WTC11 (cell line): ENCODE measurements at regions not wholly inside any gene's neighbourhood (a gene's known extent, or its start where the extent isn't known, plus 50 kb on each side); places are given as distances from the start of the nearest gene placed in this dataset.

ENCODE experiments used
- ATAC-seq: fragments of 200-7000 bp; cut with Tn5 transposase; 2 replicates; pipeline ENCODE4 v1.10.0; 2021; ENCODE audit warnings: mild to moderate bottlenecking, moderate library complexity
- CTCF ChIA-PET: fragments of 300-600 bp; sonication (Branson Sonifier 250); formaldehyde crosslinking; loops from one replicate; lab custom pipeline; 2021; ENCODE audit warnings: antibody characterized with exemption; lab: Charles Lee
- POLR2A ChIA-PET: fragments of 350-600 bp; sonication (Branson Sonifier 250); formaldehyde crosslinking; loops from one replicate; lab custom pipeline; 2021; ENCODE audit warnings: antibody characterized with exemption; lab: Charles Lee
- DNase-seq: peaks from one replicate; pipeline ENCODE4 v3.0.0; 2021; ENCODE audit warnings: low spot score
- H3K27ac Mint-ChIP-seq: 2 replicates; pipeline ENCODE4 v1.8.0; 2021; ENCODE audit warnings: mixed read lengths
- H3K27me3 Mint-ChIP-seq: 2 replicates; pipeline ENCODE4 v1.8.0; 2021; ENCODE audit warnings: low read depth, mild to moderate bottlenecking, moderate library complexity, mixed read lengths
- H3K36me3 Mint-ChIP-seq: 2 replicates; pipeline ENCODE4 v1.8.0; 2021; ENCODE audit warnings: mixed read lengths
- H3K4me1 Mint-ChIP-seq: 2 replicates; pipeline ENCODE4 v1.8.0; 2022; ENCODE audit warnings: mixed read lengths
- H3K4me3 Mint-ChIP-seq: 2 replicates; pipeline ENCODE4 v1.8.0; 2021; ENCODE audit warnings: mild to moderate bottlenecking, moderate library complexity, mixed read lengths
- H3K9me3 Mint-ChIP-seq: 2 replicates; pipeline ENCODE4 v1.8.0; 2021; ENCODE audit warnings: mixed read lengths
- AFF4 ChIP-seq: sonication (generic); formaldehyde crosslinking; IDR thresholded peaks from 2 replicates; pipeline ENCODE4 v1.8.1; 2023; ENCODE audit warnings: mild to moderate bottlenecking, missing genetic modification reagents, borderline replicate concordance
- E2F1 ChIP-seq: sonication (generic); formaldehyde crosslinking; IDR thresholded peaks from 2 replicates; pipeline ENCODE4 v1.8.0; 2022; ENCODE audit warnings: mild to moderate bottlenecking, missing genetic modification reagents
- E2F4 ChIP-seq: sonication (generic); formaldehyde crosslinking; IDR thresholded peaks from 2 replicates; pipeline ENCODE4 v1.8.1; 2022; ENCODE audit warnings: low read depth, mild to moderate bottlenecking, moderate library complexity, missing genetic modification reagents, borderline replicate concordance
- ELF4 ChIP-seq: sonication (generic); formaldehyde crosslinking; IDR thresholded peaks from 2 replicates; pipeline ENCODE4 v1.8.1; 2022; ENCODE audit warnings: low read depth, mild to moderate bottlenecking, moderate library complexity, missing genetic modification reagents
- ESRRA ChIP-seq: sonication (generic); formaldehyde crosslinking; IDR thresholded peaks from 2 replicates; pipeline ENCODE4 v1.8.1; 2022; ENCODE audit warnings: mild to moderate bottlenecking, missing genetic modification reagents, borderline replicate concordance
- FOXK1 ChIP-seq: sonication (generic); formaldehyde crosslinking; IDR thresholded peaks from 2 replicates; pipeline ENCODE4 v1.8.0; 2022; ENCODE audit warnings: mild to moderate bottlenecking, moderate library complexity, missing genetic modification reagents
- GRHL2 ChIP-seq: fragments of 250-450 bp; sonication (Bioruptor Pico); IDR thresholded peaks from 2 replicates; pipeline ENCODE4 v1.8.0; 2022; ENCODE audit warnings: mild to moderate bottlenecking, moderate library complexity; ENCODE audit not compliant: insufficient replicate concordance, severe bottlenecking
- HMGA2 ChIP-seq: fragments of 250-450 bp; sonication (Bioruptor Pico); IDR thresholded peaks from 2 replicates; pipeline ENCODE4 v1.4.0; 2021; ENCODE audit warnings: mild to moderate bottlenecking, moderate library complexity
- JAZF1 ChIP-seq: fragments of 250-450 bp; sonication (Bioruptor Pico); IDR thresholded peaks from 2 replicates; pipeline ENCODE4 v1.9.0; 2021; ENCODE audit warnings: moderate library complexity, mild to moderate bottlenecking, inconsistent platforms
- KAT7 ChIP-seq: sonication (generic); formaldehyde crosslinking; IDR thresholded peaks from 2 replicates; pipeline ENCODE4 v1.8.1; 2023; ENCODE audit warnings: missing genetic modification reagents, mild to moderate bottlenecking, borderline replicate concordance
- SOX15 ChIP-seq: fragments of 250-450 bp; sonication (Bioruptor Pico); IDR thresholded peaks from 2 replicates; pipeline ENCODE4 v1.9.0; 2021; ENCODE audit warnings: mild to moderate bottlenecking
- STAT6 ChIP-seq: sonication (generic); formaldehyde crosslinking; conservative IDR thresholded peaks from 2 replicates; pipeline ENCODE4 v1.8.1; 2023; ENCODE audit warnings: mild to moderate bottlenecking, low read depth, missing genetic modification reagents, moderate library complexity
- TEAD1 ChIP-seq: sonication (generic); formaldehyde crosslinking; IDR thresholded peaks from 2 replicates; pipeline ENCODE4 v1.8.0; 2022; ENCODE audit warnings: mild to moderate bottlenecking, missing genetic modification reagents
- ZNF263 ChIP-seq: sonication (generic); formaldehyde crosslinking; IDR thresholded peaks from 2 replicates; pipeline ENCODE4 v1.8.1; 2022; ENCODE audit warnings: low read depth, mild to moderate bottlenecking, moderate library complexity, missing genetic modification reagents
- ZNF281 ChIP-seq: sonication (generic); formaldehyde crosslinking; IDR thresholded peaks from 2 replicates; pipeline ENCODE4 v1.8.0; 2023; ENCODE audit warnings: mild to moderate bottlenecking, missing genetic modification reagents
- ZNF396 ChIP-seq: fragments of 250-450 bp; sonication (Bioruptor Pico); IDR thresholded peaks from 2 replicates; pipeline ENCODE4 v1.8.0; 2021; ENCODE audit warnings: mild to moderate bottlenecking, moderate library complexity, borderline replicate concordance
- ZNF423 ChIP-seq: fragments of 250-450 bp; sonication (Bioruptor Pico); IDR thresholded peaks from 2 replicates; pipeline ENCODE4 v2.1.2; 2022; ENCODE audit warnings: mild to moderate bottlenecking, moderate library complexity
- ZNF425 ChIP-seq: fragments of 250-450 bp; sonication (Bioruptor Pico); conservative IDR thresholded peaks from 2 replicates; pipeline ENCODE4 v1.9.0; 2021; ENCODE audit warnings: mild to moderate bottlenecking

DNA sequence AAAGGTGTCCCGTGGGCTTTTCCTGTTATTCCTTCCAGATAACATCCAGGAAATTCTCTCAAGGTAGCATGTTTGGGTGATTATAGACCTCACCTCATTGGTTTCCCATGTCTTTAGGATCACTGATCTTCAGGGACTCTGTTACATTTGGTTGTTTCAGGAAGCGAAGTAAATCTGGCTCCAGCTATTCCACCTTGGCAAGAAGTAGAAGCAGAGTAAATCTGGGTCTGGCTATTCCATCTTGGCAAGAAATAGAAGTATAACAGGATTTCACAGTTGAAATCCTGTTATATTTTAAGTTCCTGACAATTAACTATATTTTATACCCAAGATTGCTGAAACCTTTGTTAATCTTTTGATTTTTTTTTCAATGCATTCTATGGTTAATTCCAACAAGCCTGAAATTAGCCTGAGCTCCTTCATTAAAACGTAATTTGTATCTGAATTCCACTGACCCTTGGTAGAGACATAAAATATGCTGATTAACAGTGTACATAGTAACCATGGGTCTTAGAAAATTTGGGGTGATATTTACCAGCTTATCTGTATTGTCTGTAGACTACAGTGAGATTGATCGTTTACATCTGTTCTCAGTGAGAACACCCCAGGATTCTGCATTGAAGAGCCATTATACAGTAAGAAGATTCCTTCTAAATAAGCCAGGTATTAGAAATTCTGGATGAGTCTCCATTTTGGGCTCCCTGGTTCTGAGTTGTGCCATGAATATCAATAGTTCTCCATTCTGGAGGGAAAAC, 267.6 kb upstream of the SLITRK6 start (continued):
- TF ChIP-seq ZNF396 (CRISPR knock-in tag) = no peak
- no peak for TF ChIP-seq ZNF281
- no peak for TF ChIP-seq FOXK1 (CRISPR knock-in tag)
- no peak for TF ChIP-seq E2F4 (CRISPR knock-in tag)

- CTCF ChIA-PET = no interaction called here
- H3K36me3 Mint-ChIP-seq = peaks cover 5% of the 10 kb centered on the region
- no peak overlapping the region for H3K27ac Mint-ChIP-seq
- no peak for DNase-seq
- POLR2A ChIA-PET = no interaction called here
- no peak for ATAC-seq
- no peak for TF ChIP-seq GRHL2 (CRISPR knock-in tag)
- no peak for TF ChIP-seq STAT6 (CRISPR knock-in tag)
- no peak for TF ChIP-seq ZNF263 (CRISPR knock-in tag)
- TF ChIP-seq HMGA2 (CRISPR knock-in tag) = no peak
- TF ChIP-seq TEAD1 (CRISPR knock-in tag) = no peak
- no peak for TF ChIP-seq FOXK1 (CRISPR knock-in tag)
- no peak for TF ChIP-seq ZNF425 (CRISPR knock-in tag)
- TF ChIP-seq E2F1 (CRISPR knock-in tag) = no peak
- TF ChIP-seq ELF4 (CRISPR knock-in tag) = no peak
- TF ChIP-seq AFF4 = no peak
- no peak for TF ChIP-seq JAZF1 (CRISPR knock-in tag)
- no peak for TF ChIP-seq KAT7 (CRISPR knock-in tag)
- TF ChIP-seq ZNF423 (CRISPR knock-in tag) = no peak
- TF ChIP-seq ESRRA = no peak
- TF ChIP-seq SOX15 (CRISPR knock-in tag) = no peak
- no peak overlapping the region for H3K4me3 Mint-ChIP-seq
- peaks cover 13% of the 10 kb centered on the region for H3K9me3 Mint-ChIP-seq
- no peaks in the 10 kb centered on the region for H3K27me3 Mint-ChIP-seq
- H3K4me1 Mint-ChIP-seq = peaks cover 21% of the 10 kb centered on the region
Observed at GRCh38 chr13:86052141-86052540, 252.9 kb upstream of the SLITRK6 start.
